Neural cell (in vitro differentiated cells): ENCODE measurements at regions not wholly inside any gene's neighbourhood (a gene's known extent, or its start where the extent isn't known, plus 50 kb on each side); places are given as distances from the start of the nearest gene placed in this dataset.

Experiments
- H2AFZ ChIP-seq: fragments of 200-600, 300-800 bp; sonication (generic), shearing (Covaris generic); 2 replicates; pipeline ENCODE4 v1.6.0; 2014; ENCODE audit warnings: low read depth, mild to moderate bottlenecking, antibody characterized with exemption, low read length, moderate library complexity
- H3F3A ChIP-seq: fragments of 200-600 bp; shearing (Covaris generic); 2 replicates; pipeline ENCODE4 v1.6.1; 2016; ENCODE audit warnings: mild to moderate bottlenecking, moderate library complexity, mixed read lengths, antibody characterized with exemption, low read length; ENCODE audit not compliant: insufficient read depth, poor library complexity, severe bottlenecking
- H3K27ac ChIP-seq: fragments of 200-600, 300-800 bp; sonication (generic), shearing (Covaris generic); 2 replicates; pipeline ENCODE4 v1.5.1; 2014; ENCODE audit warnings: mild to moderate bottlenecking, low read length, moderate library complexity
- H3K27me3 ChIP-seq: fragments of 300-800, 200-600 bp; sonication (generic), shearing (Covaris generic); 2 replicates; pipeline ENCODE4 v1.6.0; 2014; ENCODE audit warnings: mild to moderate bottlenecking, low read depth, low read length, moderate library complexity; ENCODE audit not compliant: insufficient read depth
- H3K36me3 ChIP-seq: fragments of 300-800, 200-600 bp; sonication (generic), shearing (Covaris generic); 2 replicates; pipeline ENCODE4 v1.5.1; 2014; ENCODE audit warnings: mild to moderate bottlenecking, antibody characterized with exemption, low read length, moderate library complexity; ENCODE audit not compliant: insufficient read depth
- H3K4me2 ChIP-seq: fragments of 300-800, 200-600 bp; sonication (generic), shearing (Covaris generic); 2 replicates; pipeline ENCODE4 v1.6.0; 2014; ENCODE audit warnings: mild to moderate bottlenecking, low read length
- H3K4me3 ChIP-seq: fragments of 300-800, 200-600 bp; sonication (generic), shearing (Covaris generic); 2 replicates; pipeline ENCODE4 v1.5.1; 2014; ENCODE audit warnings: mild to moderate bottlenecking, low read length, moderate library complexity
- H3K79me2 ChIP-seq: fragments of 200-600 bp; shearing (Covaris generic); replicated peaks from 2 replicates; pipeline ENCODE4 v1.6.0; 2014; ENCODE audit warnings: mild to moderate bottlenecking, low read length, moderate library complexity; ENCODE audit not compliant: insufficient read depth
- H3K9ac ChIP-seq: fragments of 300-800, 200-600 bp; sonication (generic), shearing (Covaris generic); 2 replicates; pipeline ENCODE4 v1.6.1; 2016; ENCODE audit warnings: mild to moderate bottlenecking, low read length, mixed read lengths
- H3K9me2 ChIP-seq: fragments of 200-600 bp; shearing (Covaris generic); 2 replicates; pipeline ENCODE4 v1.6.1; 2016; ENCODE audit warnings: mild to moderate bottlenecking, low read length, mixed read lengths; ENCODE audit not compliant: insufficient read depth
- H3K9me3 ChIP-seq: fragments of 200-600, 300-800 bp; sonication (generic), shearing (Covaris generic); 2 replicates; pipeline ENCODE4 v1.6.1; 2016; ENCODE audit warnings: mild to moderate bottlenecking, mixed run types, low read length, moderate library complexity, mixed read lengths
- H4K20me1 ChIP-seq: fragments of 200-600 bp; shearing (Covaris generic); 2 replicates; pipeline ENCODE4 v1.6.1; 2016; ENCODE audit warnings: mild to moderate bottlenecking, mixed run types; ENCODE audit not compliant: insufficient read depth
- CTCF ChIP-seq: fragments of 450-650 bp; IDR thresholded peaks from 2 replicates; pipeline ENCODE4 v1.5.1; 2014; ENCODE audit warnings: antibody characterized with exemption, mild to moderate bottlenecking, moderate library complexity; ENCODE audit not compliant: poor library complexity, severe bottlenecking
- EP300 ChIP-seq: fragments of 450-650 bp; conservative IDR thresholded peaks from 2 replicates; pipeline ENCODE4 v1.6.1; 2014; ENCODE audit warnings: antibody characterized with exemption, mild to moderate bottlenecking, moderate library complexity; ENCODE audit not compliant: poor library complexity, severe bottlenecking
- EZH2 ChIP-seq: fragments of 200-600, 300-800 bp; shearing (Covaris generic), sonication (generic); IDR thresholded peaks from 2 replicates; pipeline ENCODE4 v1.6.1; 2014; ENCODE audit warnings: antibody characterized with exemption, low read length, borderline replicate concordance, mild to moderate bottlenecking; ENCODE audit not compliant: insufficient read depth, poor library complexity, severe bottlenecking
- MXI1 ChIP-seq: fragments of 450-650 bp; conservative IDR thresholded peaks from 2 replicates; pipeline ENCODE4 v1.6.1; 2014; ENCODE audit warnings: antibody characterized with exemption, mild to moderate bottlenecking; ENCODE audit not compliant: poor library complexity, severe bottlenecking
- POLR2AphosphoS5 ChIP-seq: IDR thresholded peaks from 2 replicates; pipeline ENCODE4 v1.6.1; 2012
- RAD21 ChIP-seq: fragments of 450-650 bp; conservative IDR thresholded peaks from 2 replicates; pipeline ENCODE4 v1.6.1; 2014; ENCODE audit warnings: antibody characterized with exemption, mild to moderate bottlenecking, moderate library complexity
- SMC3 ChIP-seq: fragments of 450-650 bp; conservative IDR thresholded peaks from 2 replicates; pipeline ENCODE4 v1.6.1; 2014; ENCODE audit warnings: antibody characterized with exemption, mild to moderate bottlenecking, moderate library complexity; ENCODE audit not compliant: poor library complexity
- TAF1 ChIP-seq: IDR thresholded peaks from 2 replicates; pipeline ENCODE4 v1.6.1; 2012; ENCODE audit warnings: low read depth
- TF ChIP-seq, protein P1 (sequence below): IDR thresholded peaks from 2 replicates; pipeline ENCODE4 v1.6.1; 2012; ENCODE audit warnings: borderline replicate concordance

GRCh38 chr12:88258396-88258795 lies 116.3 kb downstream of the TMTC3 start:
- Histone ChIP-seq H2AFZ (no peak overlapping the region), H3K27me3 (no peaks in the 10 kb centered on the region), H4K20me1 (no peaks in the 10 kb centered on the region), H3K4me2 (no peak overlapping the region), H3K79me2 (no peaks in the 10 kb centered on the region), H3K4me3 (no peak overlapping the region), H3F3A (no peaks in the 10 kb centered on the region), H3K9ac (no peak overlapping the region), H3K9me3 (no peaks in the 10 kb centered on the region), H3K9me2 (no peaks in the 10 kb centered on the region), H3K27ac (no peak overlapping the region), H3K36me3 (no peaks in the 10 kb centered on the region)
- TF ChIP-seq SMC3 (no peak), MXI1 (no peak), TAF1 (no peak), RAD21 (no peak), POLR2AphosphoS5 (no peak), EP300 (no peak), CTCF (no peak), EZH2 (no peak)
- TF ChIP-seq, protein P1, sequence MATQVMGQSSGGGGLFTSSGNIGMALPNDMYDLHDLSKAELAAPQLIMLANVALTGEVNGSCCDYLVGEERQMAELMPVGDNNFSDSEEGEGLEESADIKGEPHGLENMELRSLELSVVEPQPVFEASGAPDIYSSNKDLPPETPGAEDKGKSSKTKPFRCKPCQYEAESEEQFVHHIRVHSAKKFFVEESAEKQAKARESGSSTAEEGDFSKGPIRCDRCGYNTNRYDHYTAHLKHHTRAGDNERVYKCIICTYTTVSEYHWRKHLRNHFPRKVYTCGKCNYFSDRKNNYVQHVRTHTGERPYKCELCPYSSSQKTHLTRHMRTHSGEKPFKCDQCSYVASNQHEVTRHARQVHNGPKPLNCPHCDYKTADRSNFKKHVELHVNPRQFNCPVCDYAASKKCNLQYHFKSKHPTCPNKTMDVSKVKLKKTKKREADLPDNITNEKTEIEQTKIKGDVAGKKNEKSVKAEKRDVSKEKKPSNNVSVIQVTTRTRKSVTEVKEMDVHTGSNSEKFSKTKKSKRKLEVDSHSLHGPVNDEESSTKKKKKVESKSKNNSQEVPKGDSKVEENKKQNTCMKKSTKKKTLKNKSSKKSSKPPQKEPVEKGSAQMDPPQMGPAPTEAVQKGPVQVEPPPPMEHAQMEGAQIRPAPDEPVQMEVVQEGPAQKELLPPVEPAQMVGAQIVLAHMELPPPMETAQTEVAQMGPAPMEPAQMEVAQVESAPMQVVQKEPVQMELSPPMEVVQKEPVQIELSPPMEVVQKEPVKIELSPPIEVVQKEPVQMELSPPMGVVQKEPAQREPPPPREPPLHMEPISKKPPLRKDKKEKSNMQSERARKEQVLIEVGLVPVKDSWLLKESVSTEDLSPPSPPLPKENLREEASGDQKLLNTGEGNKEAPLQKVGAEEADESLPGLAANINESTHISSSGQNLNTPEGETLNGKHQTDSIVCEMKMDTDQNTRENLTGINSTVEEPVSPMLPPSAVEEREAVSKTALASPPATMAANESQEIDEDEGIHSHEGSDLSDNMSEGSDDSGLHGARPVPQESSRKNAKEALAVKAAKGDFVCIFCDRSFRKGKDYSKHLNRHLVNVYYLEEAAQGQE: no peak

DNA sequence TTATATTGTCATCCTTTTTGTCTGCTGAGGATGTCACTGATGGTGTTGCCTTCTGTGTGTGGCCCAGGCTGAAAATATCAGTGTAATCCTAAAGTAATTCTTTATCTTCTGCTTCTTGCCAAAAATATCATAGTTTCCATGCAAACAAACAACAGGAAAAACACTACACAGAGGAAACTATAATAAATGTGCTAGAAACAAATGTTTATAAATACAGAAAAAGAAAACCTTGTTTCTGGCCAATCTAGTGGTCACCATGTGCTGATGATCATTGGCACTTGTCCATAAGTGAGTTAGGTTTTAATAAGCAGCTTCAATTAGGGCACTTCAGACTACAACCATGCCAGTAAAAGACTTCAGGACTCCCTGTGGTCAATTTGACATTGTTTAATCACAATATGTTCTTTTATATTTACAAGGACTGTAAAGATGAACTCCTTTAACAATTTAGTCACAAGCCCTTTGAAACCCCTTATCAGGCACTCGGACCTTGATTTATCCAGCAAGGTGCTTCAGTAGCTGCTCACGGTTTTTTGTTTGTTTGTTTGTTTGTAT lies 124.8 kb downstream of the TMTC3 start:
- H3K9ac ChIP-seq: no peak overlapping the region
- H4K20me1 ChIP-seq: no peaks in the 10 kb centered on the region
- no peak overlapping the region for H3K4me2 ChIP-seq
- H3K36me3 ChIP-seq: no peaks in the 10 kb centered on the region
- TF ChIP-seq TAF1: no peak
- no peak for TF ChIP-seq EZH2
- TF ChIP-seq CTCF: no peak
- TF ChIP-seq MXI1: no peak
- TF ChIP-seq EP300: no peak
- TF ChIP-seq SMC3: no peak
- TF ChIP-seq RAD21: no peak
- TF ChIP-seq, protein P1: no peak
- no peak for TF ChIP-seq POLR2AphosphoS5
- no peaks in the 10 kb centered on the region for H3K9me2 ChIP-seq
- no peak overlapping the region for H3K4me3 ChIP-seq
- no peak overlapping the region for H3K27ac ChIP-seq
- no peak overlapping the region for H2AFZ ChIP-seq
- no peaks in the 10 kb centered on the region for H3K27me3 ChIP-seq
- no peaks in the 10 kb centered on the region for H3K9me3 ChIP-seq
- H3F3A ChIP-seq: no peaks in the 10 kb centered on the region
- H3K79me2 ChIP-seq: no peaks in the 10 kb centered on the region
